HG03378 (cell line): ENCODE measurements at regions not wholly inside any gene's neighbourhood (a gene's known extent, or its start where the extent isn't known, plus 50 kb on each side); places are given as distances from the start of the nearest gene placed in this dataset.

Experiments used
- ATAC-seq: cut with Tn5 transposase; IDR thresholded peaks from one replicate; pipeline ENCODE4 v1.9.1; 2021; ENCODE audit warnings: mild to moderate bottlenecking, moderate library complexity; ENCODE audit not compliant: unreplicated experiment

- no peak for ATAC-seq
Measured at GRCh38 chr12:12015073-12015685, 55.6 kb upstream of the BCL2L14 start.

- no peak for ATAC-seq
Measured at GRCh38 chr12:12016284-12017100, 54.2 kb upstream of the BCL2L14 start.

- ATAC-seq = no peak
Measured at GRCh38 chr12:12017135-12017581, 53.6 kb upstream of the BCL2L14 start.

DNA sequence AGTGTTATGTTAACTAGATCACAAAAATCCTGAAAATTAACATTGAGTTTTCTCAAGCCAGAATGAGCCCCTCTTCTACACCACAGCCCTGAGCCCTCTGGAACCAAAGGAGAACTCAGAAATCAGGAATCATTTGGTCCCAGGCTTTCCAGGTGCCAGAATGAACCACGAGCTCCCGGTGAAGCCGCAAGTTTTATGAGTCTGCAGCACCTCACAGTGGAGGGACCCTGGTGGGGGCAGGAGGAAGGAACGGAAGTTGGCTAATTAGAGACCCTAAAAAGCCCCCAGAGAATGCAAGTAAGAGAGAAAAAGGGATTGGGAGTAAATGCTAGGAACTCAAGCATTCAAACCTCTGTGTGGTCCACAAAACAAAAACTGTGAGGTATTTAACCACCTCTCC, 52.9 kb upstream of the BCL2L14 start:
- no peak for ATAC-seq

DNA sequence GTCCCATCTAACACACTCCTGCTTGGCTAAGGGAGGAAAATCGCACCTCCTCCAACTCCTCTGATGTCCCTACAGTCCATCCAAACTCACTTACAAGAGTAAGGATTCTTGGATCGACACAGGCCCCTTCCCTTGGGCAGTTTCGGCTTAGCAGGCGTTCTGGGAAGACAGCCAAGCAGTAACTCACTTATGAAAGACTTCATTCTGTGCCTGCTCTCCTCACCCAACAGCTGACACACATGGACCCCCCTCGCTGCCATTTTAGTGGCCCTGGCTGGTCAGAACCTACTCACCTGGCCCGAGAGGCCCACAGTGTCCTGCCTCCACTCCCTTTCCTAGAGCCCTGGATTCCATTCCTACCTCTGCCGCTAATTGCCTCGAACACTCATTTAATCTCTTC, 52.3 kb upstream of the BCL2L14 start:
- ATAC-seq = no peak

DNA sequence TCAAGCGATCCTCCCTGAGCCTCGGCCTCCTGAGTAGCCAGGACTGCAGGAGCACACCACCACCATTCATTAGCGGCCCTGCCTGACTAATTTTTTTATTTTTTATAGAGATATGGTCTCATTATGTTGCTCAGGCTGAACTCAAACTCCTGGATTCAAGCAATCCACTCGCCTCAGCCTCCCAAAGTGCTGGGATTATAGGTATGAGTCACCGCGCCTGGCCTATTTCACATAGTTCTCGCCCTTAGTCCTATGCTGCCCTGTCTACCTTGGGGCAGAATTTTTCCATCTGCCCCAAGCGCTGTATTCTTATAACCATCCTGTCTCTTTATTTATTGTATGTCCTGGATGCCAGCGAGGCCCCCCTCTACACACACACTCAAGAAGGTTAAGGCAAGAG, 50.9 kb upstream of the BCL2L14 start:
- ATAC-seq = no peak

GRCh38 chr12:12020762-12021161, 50.0 kb upstream of the BCL2L14 start:
- ATAC-seq = no peak
